Type B pancreatic cell (in vitro differentiated cells): ENCODE measurements at regions not wholly inside any gene's neighbourhood (a gene's known extent, or its start where the extent isn't known, plus 50 kb on each side); places are given as distances from the start of the nearest gene placed in this dataset.
"Not testable (repeated sequence)": the region's sequence is repeated elsewhere in the genome, so short reads cannot be mapped to it uniquely, and the experiment has no call there.

Experiments used
- DNase-seq: peaks from one replicate; pipeline ENCODE4 v3.0.0; 2021; ENCODE audit warnings: mixed read lengths; ENCODE audit not compliant: unreplicated experiment; ENCODE audit errors: extremely low spot score
- H3K27ac Mint-ChIP-seq: 2 replicates; pipeline ENCODE4 v1.8.0; 2021; ENCODE audit warnings: mild to moderate bottlenecking, mixed read lengths
- H3K27me3 Mint-ChIP-seq: 2 replicates; pipeline ENCODE4 v1.8.0; 2021; ENCODE audit warnings: mixed read lengths
- H3K36me3 Mint-ChIP-seq: 2 replicates; pipeline ENCODE4 v1.8.0; 2021; ENCODE audit warnings: mixed read lengths
- H3K4me1 Mint-ChIP-seq: one replicate; pipeline ENCODE4 v1.8.0; 2021; ENCODE audit warnings: mixed read lengths; ENCODE audit not compliant: unreplicated experiment
- H3K4me3 Mint-ChIP-seq: 2 replicates; pipeline ENCODE4 v1.8.0; 2021; ENCODE audit warnings: mild to moderate bottlenecking, mixed read lengths
- H3K9me3 Mint-ChIP-seq: 2 replicates; pipeline ENCODE4 v1.8.0; 2021; ENCODE audit warnings: mixed read lengths
- TF ChIP-seq, protein P1 (sequence below): fragments of 200-600 bp; sonication (generic); conservative IDR thresholded peaks from 2 replicates; pipeline ENCODE4 v1.5.0; 2021; ENCODE audit warnings: antibody characterized with exemption, mild to moderate bottlenecking

- Mint-ChIP-seq H3K4me1 (no peaks in the 10 kb centered on the region), H3K4me3 (no peak overlapping the region), H3K9me3 (no peaks in the 10 kb centered on the region), H3K27me3 (no peaks in the 10 kb centered on the region), H3K27ac (no peak overlapping the region), H3K36me3 (no peaks in the 10 kb centered on the region)
- TF ChIP-seq, protein P1, sequence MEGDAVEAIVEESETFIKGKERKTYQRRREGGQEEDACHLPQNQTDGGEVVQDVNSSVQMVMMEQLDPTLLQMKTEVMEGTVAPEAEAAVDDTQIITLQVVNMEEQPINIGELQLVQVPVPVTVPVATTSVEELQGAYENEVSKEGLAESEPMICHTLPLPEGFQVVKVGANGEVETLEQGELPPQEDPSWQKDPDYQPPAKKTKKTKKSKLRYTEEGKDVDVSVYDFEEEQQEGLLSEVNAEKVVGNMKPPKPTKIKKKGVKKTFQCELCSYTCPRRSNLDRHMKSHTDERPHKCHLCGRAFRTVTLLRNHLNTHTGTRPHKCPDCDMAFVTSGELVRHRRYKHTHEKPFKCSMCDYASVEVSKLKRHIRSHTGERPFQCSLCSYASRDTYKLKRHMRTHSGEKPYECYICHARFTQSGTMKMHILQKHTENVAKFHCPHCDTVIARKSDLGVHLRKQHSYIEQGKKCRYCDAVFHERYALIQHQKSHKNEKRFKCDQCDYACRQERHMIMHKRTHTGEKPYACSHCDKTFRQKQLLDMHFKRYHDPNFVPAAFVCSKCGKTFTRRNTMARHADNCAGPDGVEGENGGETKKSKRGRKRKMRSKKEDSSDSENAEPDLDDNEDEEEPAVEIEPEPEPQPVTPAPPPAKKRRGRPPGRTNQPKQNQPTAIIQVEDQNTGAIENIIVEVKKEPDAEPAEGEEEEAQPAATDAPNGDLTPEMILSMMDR: no peak
- DNase-seq: no peak
Observed at GRCh38 chr10:34058845-34059614, 724.6 kb upstream of the NRP1 start.

- H3K4me1 Mint-ChIP-seq, H3K4me3 Mint-ChIP-seq, H3K36me3 Mint-ChIP-seq, DNase-seq, H3K9me3 Mint-ChIP-seq, H3K27me3 Mint-ChIP-seq, H3K27ac Mint-ChIP-seq: not testable (repeated sequence)
Observed at GRCh38 chr10:34055410-34055985, 721.0 kb upstream of the NRP1 start.

DNA sequence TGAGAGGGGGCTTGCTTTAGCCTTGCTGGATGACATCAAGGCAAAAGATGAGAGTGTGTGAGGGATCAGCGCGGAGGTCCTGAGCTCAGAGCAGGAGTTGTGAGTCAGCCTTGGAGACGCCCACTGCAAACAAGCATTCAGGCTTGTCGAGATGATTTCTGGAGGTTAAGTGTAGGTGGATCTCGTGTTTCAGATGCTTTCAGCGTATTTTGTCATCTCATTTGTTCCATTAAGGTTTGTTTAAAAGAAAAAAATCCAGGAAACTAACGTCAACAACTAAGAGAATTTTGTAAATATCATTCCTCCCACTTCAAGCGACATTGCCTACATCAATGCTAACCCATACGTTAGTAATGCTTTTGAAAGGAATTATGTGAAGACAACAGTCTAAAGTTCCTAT, 715.4 kb upstream of the NRP1 start:
- DNase-seq: no peak
- H3K4me3 Mint-ChIP-seq: no peak overlapping the region
- H3K4me1 Mint-ChIP-seq: peaks cover 15% of the 10 kb centered on the region
- TF ChIP-seq, protein P1: no peak
- H3K9me3 Mint-ChIP-seq: peaks cover 5% of the 10 kb centered on the region
- H3K27ac Mint-ChIP-seq: peak overlapping the region; percentile 30
- peaks cover 3% of the 10 kb centered on the region for H3K27me3 Mint-ChIP-seq
- H3K36me3 Mint-ChIP-seq: no peaks in the 10 kb centered on the region

DNA sequence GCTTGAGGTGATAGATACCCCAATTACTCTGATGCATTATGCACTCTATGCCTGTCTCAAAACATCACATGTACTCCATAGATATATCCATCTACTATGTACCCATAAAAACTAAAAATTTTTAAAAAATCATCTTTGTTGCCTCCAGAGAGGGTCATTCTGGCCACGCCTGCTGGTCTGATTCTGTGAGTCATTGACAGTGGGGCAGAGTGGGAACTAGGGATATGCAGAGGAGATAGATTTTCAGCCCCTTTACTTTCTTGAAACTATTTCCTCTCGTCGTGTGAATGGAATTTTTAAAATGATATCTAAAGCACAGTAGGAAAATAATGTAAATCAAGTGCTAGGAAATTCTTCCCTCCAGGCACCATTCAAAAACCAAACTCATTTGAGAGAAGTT, 715.0 kb upstream of the NRP1 start:
- Mint-ChIP-seq H3K27me3 (peaks cover 3% of the 10 kb centered on the region), H3K4me3 (no peak overlapping the region), H3K4me1 (peaks cover 15% of the 10 kb centered on the region), H3K27ac (peak overlapping the region; percentile 30), H3K36me3 (no peaks in the 10 kb centered on the region), H3K9me3 (peaks cover 5% of the 10 kb centered on the region)
- no peak for DNase-seq
- TF ChIP-seq, protein P1: no peak

GRCh38 chr10:34047389-34047788, 712.9 kb upstream of the NRP1 start:
- no peak overlapping the region for H3K27ac Mint-ChIP-seq
- peaks cover 5% of the 10 kb centered on the region for H3K9me3 Mint-ChIP-seq
- H3K4me3 Mint-ChIP-seq: no peak overlapping the region
- peaks cover 15% of the 10 kb centered on the region for H3K4me1 Mint-ChIP-seq
- H3K27me3 Mint-ChIP-seq: peaks cover 3% of the 10 kb centered on the region
- TF ChIP-seq, protein P1: no peak
- DNase-seq: no peak
- no peaks in the 10 kb centered on the region for H3K36me3 Mint-ChIP-seq

- H3K27ac Mint-ChIP-seq: no peak overlapping the region
- peaks cover 3% of the 10 kb centered on the region for H3K27me3 Mint-ChIP-seq
- H3K4me3 Mint-ChIP-seq: no peak overlapping the region
- TF ChIP-seq, protein P1: no peak
- DNase-seq: no peak
- H3K4me1 Mint-ChIP-seq: peaks cover 15% of the 10 kb centered on the region
- H3K9me3 Mint-ChIP-seq: peaks cover 5% of the 10 kb centered on the region
- H3K36me3 Mint-ChIP-seq: no peaks in the 10 kb centered on the region
Observed at GRCh38 chr10:34046506-34047034, 712.1 kb upstream of the NRP1 start.
